CD4-positive, alpha-beta T cell (primary cell): ENCODE measurements at regions not wholly inside any gene's neighbourhood (a gene's known extent, or its start where the extent isn't known, plus 50 kb on each side); places are given as distances from the start of the nearest gene placed in this dataset.

Source experiments
- ATAC-seq: fragments of 200-7000 bp; cut with Tn5 transposase; one replicate; pipeline ENCODE4 v1.10.0; 2022; ENCODE audit warnings: mild to moderate bottlenecking; ENCODE audit not compliant: poor library complexity
- CTCF ChIA-PET: fragments of 350-600 bp; sonication (Branson Sonifier 250); formaldehyde crosslinking; loops from one replicate; lab custom pipeline; 2021; ENCODE audit warnings: antibody characterized with exemption, inconsistent platforms; lab: Charles Lee
- POLR2A ChIA-PET: fragments of 350-600 bp; sonication (Branson Sonifier 250); formaldehyde crosslinking; loops from one replicate; lab custom pipeline; 2021; ENCODE audit warnings: antibody characterized with exemption, inconsistent platforms; lab: Charles Lee
- DNase-seq, 14 experiments: peaks; one replicate each; pipeline ENCODE4 v3.0.0-alpha.2; 2013 to 2020; ENCODE audit warnings: mixed read lengths in 2 of 14
- H3K27ac ChIP-seq, 2 donors: one replicate each; pipeline versions ENCODE4 v1.5.1 to v1.7.0; 2013; ENCODE audit warnings: low read length in 2 of 2, low read depth in 1 of 2, mild to moderate bottlenecking in 1 of 2
- H3K27me3 ChIP-seq, 2 experiments: 1 replicate in 1 of 2; 2 replicates in 1 of 2; pipeline versions ENCODE4 v1.6.1 to v1.7.0; 2013; ENCODE audit warnings: low read length in 2 of 2, control low read depth in 1 of 2, mild to moderate bottlenecking in 1 of 2, moderate library complexity in 1 of 2; ENCODE audit not compliant: insufficient read depth in 2 of 2, control insufficient read depth in 1 of 2
- H3K36me3 ChIP-seq: one replicate; pipeline ENCODE4 v1.6.1; 2013; ENCODE audit warnings: low read length, control low read depth; ENCODE audit not compliant: insufficient read depth
- H3K4me1 ChIP-seq: one replicate; pipeline ENCODE4 v1.6.1; 2013; ENCODE audit warnings: low read length, control low read depth; ENCODE audit not compliant: insufficient read depth
- H3K4me3 ChIP-seq: one replicate; pipeline ENCODE4 v1.5.1; 2013; ENCODE audit warnings: mild to moderate bottlenecking, low read length, moderate library complexity
- H3K9me3 ChIP-seq, 2 experiments: 1 replicate in 1 of 2; 2 replicates in 1 of 2; pipeline versions ENCODE4 v1.6.1 to v1.7.0; 2013; ENCODE audit warnings: low read length in 2 of 2, mild to moderate bottlenecking in 2 of 2, control low read depth in 1 of 2, moderate library complexity in 1 of 2; ENCODE audit not compliant: control insufficient read depth in 1 of 2, insufficient read depth in 1 of 2
- H3K27ac Mint-ChIP-seq: one replicate; pipeline ENCODE4 v1.8.0; 2020; ENCODE audit warnings: mixed read lengths
- H3K27me3 Mint-ChIP-seq: one replicate; pipeline ENCODE4 v1.8.0; 2021; ENCODE audit warnings: mixed read lengths
- H3K36me3 Mint-ChIP-seq: one replicate; pipeline ENCODE4 v1.8.0; 2021; ENCODE audit warnings: low read depth, mixed read lengths
- H3K4me1 Mint-ChIP-seq: one replicate; pipeline ENCODE4 v1.8.0; 2021; ENCODE audit warnings: low read depth, mixed read lengths
- H3K4me3 Mint-ChIP-seq: one replicate; pipeline ENCODE4 v1.8.0; 2020; ENCODE audit warnings: mild to moderate bottlenecking, mixed read lengths
- H3K9me3 Mint-ChIP-seq: one replicate; pipeline ENCODE4 v1.8.0; 2020; ENCODE audit warnings: mixed read lengths
- CTCF ChIP-seq: fragments of 200-600 bp; IDR thresholded peaks from one replicate; pipeline ENCODE4 v1.8.0; 2022; ENCODE audit warnings: antibody characterized with exemption, mild to moderate bottlenecking
- intact Hi-C, 2 experiments: fragments of 100-400 bp; cut with DNase I in 1 of 2; cut with micrococcal nuclease in 1 of 2; formaldehyde crosslinking; loops; one replicate each; pipeline versions ENCODE4 v1.15.1 to v1.9.0; 2023 to 2025; cut with DNase I, micrococcal nuclease

GRCh38 chr14:99004112-99004511, 267.9 kb downstream of the BCL11B start:
- peaks cover 0 to 8% of the 10 kb centered on the region in 2 experiments for H3K9me3 ChIP-seq
- DNase-seq (no peak), ATAC-seq (no peak)
- no peaks in the 10 kb centered on the region for H3K4me1 ChIP-seq
- intact Hi-C loops, result no loop called here
- no peaks in the 10 kb centered on the region for H3K9me3 Mint-ChIP-seq
- no peaks in the 10 kb centered on the region for H3K36me3 Mint-ChIP-seq
- no peak overlapping the region for H3K27ac Mint-ChIP-seq
- no peaks in the 10 kb centered on the region for H3K4me1 Mint-ChIP-seq
- H3K4me3 Mint-ChIP-seq, result no peak overlapping the region
- no peaks in the 10 kb centered on the region for H3K36me3 ChIP-seq
- no peak for TF ChIP-seq CTCF
- CTCF ChIA-PET, result no interaction called here
- H3K27ac ChIP-seq, result no peak overlapping the region
- H3K27me3 Mint-ChIP-seq, result no peaks in the 10 kb centered on the region
- H3K4me3 ChIP-seq, result no peak overlapping the region
- POLR2A ChIA-PET, result interaction anchor here (0.6 to 1.4 kb wide), 3 partner anchors 10 to 1757 kb away, joined by 4 to 8 read pairs (median 5); no protein-coding TSS in a partner anchor
- H3K27me3 ChIP-seq, result no peaks in the 10 kb centered on the region

- H3K4me1 Mint-ChIP-seq, result peaks cover 9% of the 10 kb centered on the region
- H3K27ac Mint-ChIP-seq, result no peak overlapping the region
- Histone ChIP-seq H3K36me3 (no peaks in the 10 kb centered on the region), H3K4me1 (peaks cover 8% of the 10 kb centered on the region), H3K9me3 (peaks cover 0 to 13% of the 10 kb centered on the region in 2 experiments), H3K27me3 (no peaks in the 10 kb centered on the region), H3K27ac (no peak overlapping the region), H3K4me3 (no peak overlapping the region)
- no peaks in the 10 kb centered on the region for H3K36me3 Mint-ChIP-seq
- no peak overlapping the region for H3K4me3 Mint-ChIP-seq
- ChIA-PET POLR2A (no interaction called here), CTCF (no interaction called here)
- ATAC-seq, result no peak
- peaks cover 4% of the 10 kb centered on the region for H3K9me3 Mint-ChIP-seq
- no peaks in the 10 kb centered on the region for H3K27me3 Mint-ChIP-seq
- DNase-seq, result no peak
- no peak for TF ChIP-seq CTCF
- intact Hi-C loops, result no loop called here
Measured at GRCh38 chr14:99006276-99006675, 265.7 kb downstream of the BCL11B start.

- peaks cover 0 to 13% of the 10 kb centered on the region in 2 experiments for H3K9me3 ChIP-seq
- H3K27ac ChIP-seq, result no peak overlapping the region
- Mint-ChIP-seq H3K4me1 (peaks cover 9% of the 10 kb centered on the region), H3K27me3 (no peaks in the 10 kb centered on the region), H3K4me3 (no peak overlapping the region), H3K27ac (no peak overlapping the region), H3K9me3 (peaks cover 4% of the 10 kb centered on the region), H3K36me3 (no peaks in the 10 kb centered on the region)
- CTCF ChIA-PET, result no interaction called here
- no peaks in the 10 kb centered on the region for H3K27me3 ChIP-seq
- ATAC-seq, result no peak
- no peak overlapping the region for H3K4me3 ChIP-seq
- intact Hi-C loops, result no loop called here
- H3K36me3 ChIP-seq, result no peaks in the 10 kb centered on the region
- TF ChIP-seq CTCF, result no peak
- no peak for DNase-seq
- H3K4me1 ChIP-seq, result peaks cover 8% of the 10 kb centered on the region
- POLR2A ChIA-PET, result no interaction called here
Measured at GRCh38 chr14:99007795-99008194, 264.2 kb downstream of the BCL11B start.
